Esophagus muscularis mucosa (tissue), 4 donors: ENCODE measurements at regions not wholly inside any gene's neighbourhood (a gene's known extent, or its start where the extent isn't known, plus 50 kb on each side); places are given as distances from the start of the nearest gene placed in this dataset.

Experiments used
- EP300 ChIP-seq: sonication (generic); formaldehyde crosslinking; IDR thresholded peaks from one replicate; pipeline ENCODE4 v1.6.1; 2017; ENCODE audit warnings: antibody characterized with exemption
- POLR2A ChIP-seq: fragments of 450-650 bp; IDR thresholded peaks from one replicate; pipeline ENCODE4 v1.6.1; 2017; ENCODE audit warnings: antibody characterized with exemption, moderate library complexity, mild to moderate bottlenecking, low read depth
- POLR2AphosphoS5 ChIP-seq, 2 donors: sonication (generic); formaldehyde crosslinking; IDR thresholded peaks; one replicate each; pipeline ENCODE4 v1.6.1; 2017; ENCODE audit warnings: antibody characterized with exemption in 2 of 2
- TF ChIP-seq, protein P1 (sequence below), 3 experiments: fragments of 200-600 bp in 2 of 3; fragments of 450-650 bp in 1 of 3; sonication (generic) in 2 of 3; IDR thresholded peaks; one replicate each; pipeline ENCODE4 v1.5.1; 2017 to 2019; ENCODE audit warnings: antibody characterized with exemption in 3 of 3, mild to moderate bottlenecking in 2 of 3, moderate library complexity in 1 of 3

DNA sequence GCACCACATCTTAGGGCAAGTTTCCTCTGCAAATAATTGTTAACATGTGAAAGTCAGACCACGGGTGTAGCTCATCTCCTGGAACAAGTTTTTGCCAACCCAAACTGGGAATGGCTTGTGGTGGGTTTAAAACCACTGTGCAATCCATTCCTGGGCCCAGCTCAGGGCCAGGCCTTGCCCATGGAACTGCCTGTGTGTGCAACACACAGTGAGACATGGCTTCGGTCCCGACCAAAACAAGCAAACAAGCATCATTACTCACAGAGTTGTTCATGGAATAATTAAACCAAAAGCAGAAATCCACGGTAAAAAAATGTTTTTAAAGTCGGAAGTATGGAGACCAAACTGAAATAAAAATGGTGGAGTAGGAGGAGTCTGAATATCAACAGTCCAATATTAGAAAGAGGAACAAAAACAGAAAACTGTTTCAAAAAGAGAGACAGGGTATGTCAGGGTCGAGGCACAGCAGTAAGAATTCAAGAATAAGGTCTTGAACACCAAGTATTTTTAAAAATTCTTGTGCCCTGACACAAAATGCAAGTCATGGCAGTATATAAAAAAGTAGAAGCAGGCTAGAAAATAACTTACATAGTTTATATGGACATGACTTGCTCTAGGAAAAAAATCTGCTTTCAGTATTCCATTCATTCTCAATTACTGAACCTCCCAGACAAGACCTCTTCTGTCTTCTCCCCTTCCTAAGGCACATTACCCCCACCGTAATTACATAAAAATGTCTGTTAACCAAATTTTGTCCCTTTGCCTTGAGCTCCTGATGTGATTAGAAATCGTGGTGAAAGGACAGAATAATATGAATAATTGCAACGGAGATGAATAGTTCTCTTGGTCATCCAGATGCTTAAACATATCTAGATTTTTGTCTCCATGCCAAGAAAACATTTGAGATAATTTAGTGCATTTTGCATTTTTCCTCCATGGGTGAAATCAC lies 88.4 kb downstream of the FAS start:
- TF ChIP-seq, protein P1, sequence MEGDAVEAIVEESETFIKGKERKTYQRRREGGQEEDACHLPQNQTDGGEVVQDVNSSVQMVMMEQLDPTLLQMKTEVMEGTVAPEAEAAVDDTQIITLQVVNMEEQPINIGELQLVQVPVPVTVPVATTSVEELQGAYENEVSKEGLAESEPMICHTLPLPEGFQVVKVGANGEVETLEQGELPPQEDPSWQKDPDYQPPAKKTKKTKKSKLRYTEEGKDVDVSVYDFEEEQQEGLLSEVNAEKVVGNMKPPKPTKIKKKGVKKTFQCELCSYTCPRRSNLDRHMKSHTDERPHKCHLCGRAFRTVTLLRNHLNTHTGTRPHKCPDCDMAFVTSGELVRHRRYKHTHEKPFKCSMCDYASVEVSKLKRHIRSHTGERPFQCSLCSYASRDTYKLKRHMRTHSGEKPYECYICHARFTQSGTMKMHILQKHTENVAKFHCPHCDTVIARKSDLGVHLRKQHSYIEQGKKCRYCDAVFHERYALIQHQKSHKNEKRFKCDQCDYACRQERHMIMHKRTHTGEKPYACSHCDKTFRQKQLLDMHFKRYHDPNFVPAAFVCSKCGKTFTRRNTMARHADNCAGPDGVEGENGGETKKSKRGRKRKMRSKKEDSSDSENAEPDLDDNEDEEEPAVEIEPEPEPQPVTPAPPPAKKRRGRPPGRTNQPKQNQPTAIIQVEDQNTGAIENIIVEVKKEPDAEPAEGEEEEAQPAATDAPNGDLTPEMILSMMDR (IDR thresholded peaks at IDR 0.05), result no peak
- TF ChIP-seq POLR2A (no peak), EP300 (no peak), POLR2AphosphoS5 (IDR thresholded peaks at IDR 0.05) (no peak)
